AG08396 (cell line): ENCODE measurements at regions not wholly inside any gene's neighbourhood (a gene's known extent, or its start where the extent isn't known, plus 50 kb on each side); places are given as distances from the start of the nearest gene placed in this dataset.
"Not testable (repeated sequence)": the region's sequence is repeated elsewhere in the genome, so short reads cannot be mapped to it uniquely, and the experiment has no call there.

Experiments
- DNase-seq: peaks from one replicate; pipeline ENCODE4 v3.0.0; 2012; ENCODE audit warnings: low spot score, mixed read lengths

- no peak for DNase-seq
Measured at GRCh38 chr5:119896826-119897536, 267.6 kb downstream of the FAM170A start.

GRCh38 chr5:119897537-119898370 lies 268.4 kb downstream of the FAM170A start:
- DNase-seq = no peak

- no peak for DNase-seq
Measured at GRCh38 chr5:119899981-119900380, 270.6 kb downstream of the FAM170A start.

- no peak for DNase-seq
Measured at GRCh38 chr5:119902593-119902992, 273.2 kb downstream of the FAM170A start.

GRCh38 chr5:119913425-119913824 lies 284.1 kb downstream of the FAM170A start:
- DNase-seq = no peak

GRCh38 chr5:119919279-119919678 lies 289.9 kb downstream of the FAM170A start:
- DNase-seq = no peak

GRCh38 chr5:119926301-119926700 lies 296.9 kb downstream of the FAM170A start:
- DNase-seq = no peak

- no peak for DNase-seq
Measured at GRCh38 chr5:119928974-119929373, 299.6 kb downstream of the FAM170A start.

GRCh38 chr5:119930490-119930889 lies 301.1 kb downstream of the FAM170A start:
- no peak for DNase-seq

GRCh38 chr5:119943148-119943547 lies 313.8 kb downstream of the FAM170A start:
- peak; percentile 12 for DNase-seq

- DNase-seq = no peak
Measured at GRCh38 chr5:119945691-119946090, 316.3 kb downstream of the FAM170A start.

GRCh38 chr5:119948162-119948561 lies 318.8 kb downstream of the FAM170A start:
- no peak for DNase-seq

- no peak for DNase-seq
Measured at GRCh38 chr5:119949426-119949999, 320.2 kb downstream of the FAM170A start.

- no peak for DNase-seq
Measured at GRCh38 chr5:119951330-119951934, 322.1 kb downstream of the FAM170A start.

- no peak for DNase-seq
Measured at GRCh38 chr5:119953474-119953873, 324.1 kb downstream of the FAM170A start.

- no peak for DNase-seq
Measured at GRCh38 chr5:119954106-119954505, 324.7 kb downstream of the FAM170A start.

GRCh38 chr5:119961993-119962392 lies 332.6 kb downstream of the FAM170A start:
- no peak for DNase-seq

GRCh38 chr5:119966028-119966427 lies 336.7 kb downstream of the FAM170A start:
- DNase-seq = no peak

- DNase-seq = no peak
Measured at GRCh38 chr5:119968690-119969089, 339.3 kb downstream of the FAM170A start.

GRCh38 chr5:119987077-119987476 lies 357.7 kb downstream of the FAM170A start:
- not testable (repeated sequence) for DNase-seq

- DNase-seq = no peak
Measured at GRCh38 chr5:119991625-119992024, 362.3 kb downstream of the FAM170A start.

- no peak for DNase-seq
Measured at GRCh38 chr5:119996128-119996527, 366.8 kb downstream of the FAM170A start.

GRCh38 chr5:120007598-120007997 lies 378.2 kb downstream of the FAM170A start:
- DNase-seq = no peak
